HEK293 (cell line): ENCODE measurements at regions not wholly inside any gene's neighbourhood (a gene's known extent, or its start where the extent isn't known, plus 50 kb on each side); places are given as distances from the start of the nearest gene placed in this dataset.

Experiments used
- CTCF ChIA-PET: fragments of 350-600 bp; formaldehyde crosslinking; extraction: SDS; loops from one replicate; lab custom pipeline; 2021; ENCODE audit warnings: antibody characterized with exemption; lab: Yijun Ruan, JAX
- POLR2A ChIA-PET: fragments of 300-600 bp; formaldehyde crosslinking; extraction: SDS; loops from one replicate; lab custom pipeline; 2020; ENCODE audit warnings: antibody characterized with exemption, inconsistent platforms; lab: Yijun Ruan, JAX
- H3K27ac ChIP-seq: fragments of 200-500 bp; sonication (Bioruptor generic); 2 replicates; pipeline ENCODE4 v1.5.1; 2014; ENCODE audit warnings: low read depth, low read length, control low read depth, inconsistent platforms; ENCODE audit errors: extremely low read depth
- H3K36me3 ChIP-seq, 2 experiments: fragments of 200-500 bp in 1 of 2; sonication (Bioruptor generic) in 1 of 2; 1 replicate in 1 of 2; 2 replicates in 1 of 2; pipeline ENCODE4 v1.5.1; 2014 to 2017; ENCODE audit warnings: inconsistent platforms in 2 of 2, low read length in 2 of 2; ENCODE audit not compliant: control insufficient read depth in 2 of 2, insufficient read depth in 1 of 2
- H3K4me1 ChIP-seq: fragments of 200-500 bp; sonication (Bioruptor generic); 2 replicates; pipeline ENCODE4 v1.5.1; 2014; ENCODE audit warnings: mild to moderate bottlenecking, low read length, inconsistent platforms; ENCODE audit not compliant: control insufficient read depth, insufficient read depth
- H3K4me3 ChIP-seq: 2 replicates; pipeline ENCODE4 v1.5.1; 2011; ENCODE audit warnings: low read depth, mild to moderate bottlenecking, control low read depth, low read length, moderate library complexity
- H3K9me3 ChIP-seq: fragments of 200-500 bp; sonication (Bioruptor generic); 2 replicates; pipeline ENCODE4 v1.5.1; 2014; ENCODE audit warnings: low read depth, low read length, inconsistent platforms; ENCODE audit not compliant: control insufficient read depth, insufficient read depth
- HOXA7 ChIP-seq: sonication (generic); formaldehyde crosslinking; IDR thresholded peaks from 2 replicates; pipeline ENCODE4 v1.8.1; 2022; ENCODE audit warnings: missing genetic modification reagents, borderline replicate concordance
- KLF10 ChIP-seq: fragments of 450-650 bp; IDR thresholded peaks from 2 replicates; pipeline ENCODE4 v1.5.1; 2018; ENCODE audit warnings: missing biosample characterization, mild to moderate bottlenecking, missing genetic modification characterization
- KLF8 ChIP-seq: fragments of 450-650 bp; formaldehyde crosslinking; IDR thresholded peaks from 2 replicates; pipeline ENCODE4 v1.5.1; 2016; ENCODE audit warnings: missing biosample characterization, missing genetic modification characterization
- MYNN ChIP-seq: fragments of 450-650 bp; formaldehyde crosslinking; IDR thresholded peaks from 2 replicates; pipeline ENCODE4 v1.5.1; 2016; ENCODE audit warnings: missing biosample characterization, missing genetic modification characterization, borderline replicate concordance
- SP2 ChIP-seq: fragments of 450-650 bp; formaldehyde crosslinking; IDR thresholded peaks from 2 replicates; pipeline ENCODE4 v1.5.1; 2016; ENCODE audit warnings: missing biosample characterization, missing genetic modification characterization
- WT1 ChIP-seq: fragments of 450-650 bp; formaldehyde crosslinking; IDR thresholded peaks from 2 replicates; pipeline ENCODE4 v1.5.1; 2016; ENCODE audit warnings: missing biosample characterization, missing genetic modification characterization
- ZNF239 ChIP-seq: fragments of 450-650 bp; formaldehyde crosslinking; IDR thresholded peaks from 2 replicates; pipeline ENCODE4 v1.5.1; 2016; ENCODE audit warnings: missing biosample characterization, missing genetic modification characterization
- ZNF324 ChIP-seq: fragments of 450-650 bp; formaldehyde crosslinking; IDR thresholded peaks from 2 replicates; pipeline ENCODE4 v1.5.1; 2016; ENCODE audit warnings: missing biosample characterization, missing genetic modification characterization
- ZNF394 ChIP-seq: fragments of 450-650 bp; formaldehyde crosslinking; IDR thresholded peaks from 2 replicates; pipeline ENCODE4 v1.5.1; 2016; ENCODE audit warnings: missing biosample characterization, missing genetic modification characterization, mild to moderate bottlenecking, moderate library complexity, borderline replicate concordance
- ZNF548 ChIP-seq: fragments of 450-650 bp; formaldehyde crosslinking; IDR thresholded peaks from 2 replicates; pipeline ENCODE4 v1.5.1; 2016; ENCODE audit warnings: missing biosample characterization, missing genetic modification characterization
- ZNF610 ChIP-seq: fragments of 450-650 bp; formaldehyde crosslinking; IDR thresholded peaks from 2 replicates; pipeline ENCODE4 v1.5.1; 2016; ENCODE audit warnings: missing biosample characterization, missing genetic modification characterization, borderline replicate concordance
- ZNF621 ChIP-seq: fragments of 450-650 bp; formaldehyde crosslinking; IDR thresholded peaks from 2 replicates; pipeline ENCODE4 v1.5.1; 2017; ENCODE audit warnings: missing biosample characterization, missing genetic modification characterization
- ZNF623 ChIP-seq: fragments of 450-650 bp; formaldehyde crosslinking; IDR thresholded peaks from 2 replicates; pipeline ENCODE4 v1.5.1; 2016; ENCODE audit warnings: missing biosample characterization, missing genetic modification characterization
- ZNF660 ChIP-seq: fragments of 450-650 bp; IDR thresholded peaks from 2 replicates; pipeline ENCODE4 v1.5.1; 2018; ENCODE audit warnings: missing biosample characterization, mild to moderate bottlenecking, missing genetic modification characterization
- ZSCAN30 ChIP-seq: fragments of 450-650 bp; IDR thresholded peaks from 2 replicates; pipeline ENCODE4 v1.5.1; 2018; ENCODE audit warnings: missing biosample characterization, mild to moderate bottlenecking, missing genetic modification characterization, moderate library complexity
- TF ChIP-seq, protein P1 (sequence below): fragments of 450-650 bp; formaldehyde crosslinking; IDR thresholded peaks from 2 replicates; pipeline ENCODE4 v1.5.1; 2017; ENCODE audit warnings: missing biosample characterization, missing genetic modification characterization
- TF ChIP-seq, protein P2 (sequence below): fragments of 450-650 bp; formaldehyde crosslinking; IDR thresholded peaks from 2 replicates; pipeline ENCODE4 v1.5.1; 2016; ENCODE audit warnings: missing biosample characterization, missing genetic modification characterization
- TF ChIP-seq, protein P3 (sequence below): fragments of 450-650 bp; formaldehyde crosslinking; IDR thresholded peaks from 2 replicates; pipeline ENCODE4 v1.5.1; 2016; ENCODE audit warnings: missing biosample characterization, missing genetic modification characterization, borderline replicate concordance
- TF ChIP-seq, protein P4 (sequence below): fragments of 450-650 bp; IDR thresholded peaks from 2 replicates; pipeline ENCODE4 v1.5.1; 2018; ENCODE audit warnings: missing biosample characterization, mild to moderate bottlenecking, missing genetic modification characterization
- TF ChIP-seq, protein P5 (sequence below): fragments of 450-650 bp; formaldehyde crosslinking; IDR thresholded peaks from 2 replicates; pipeline ENCODE4 v1.5.1; 2016; ENCODE audit warnings: missing biosample characterization, missing genetic modification characterization
- TF ChIP-seq, protein P6 (sequence below): fragments of 450-650 bp; formaldehyde crosslinking; IDR thresholded peaks from 2 replicates; pipeline ENCODE4 v1.5.1; 2016; ENCODE audit warnings: missing biosample characterization, missing genetic modification characterization

DNA sequence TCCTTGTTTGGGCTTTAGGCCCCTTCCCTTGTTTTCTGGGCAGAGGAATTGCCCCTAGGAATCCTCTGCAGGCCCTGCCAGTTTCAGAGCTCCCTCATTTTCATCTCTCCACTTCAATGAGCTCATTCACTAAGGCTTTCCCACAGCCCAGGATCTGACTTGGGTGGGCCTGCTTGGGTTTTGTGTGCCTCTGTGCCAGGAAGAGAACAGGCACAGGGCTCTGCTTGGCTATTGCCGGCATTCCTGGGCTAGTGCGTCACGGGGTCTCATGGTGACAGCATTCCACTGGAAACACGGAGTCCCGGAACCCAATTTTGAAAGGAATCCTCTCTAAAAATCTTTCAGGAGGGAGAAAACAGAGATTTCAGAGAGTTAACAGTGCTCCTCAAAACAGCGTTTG is 150.5 kb downstream of the VCX3A start:
- TF ChIP-seq KLF8 (tag by site-specific recombination) (no peak), ZSCAN30 (tag by site-specific recombination) (no peak), WT1 (tag by site-specific recombination) (no peak), ZNF394 (tag by site-specific recombination) (no peak)
- TF ChIP-seq, protein P1, sequence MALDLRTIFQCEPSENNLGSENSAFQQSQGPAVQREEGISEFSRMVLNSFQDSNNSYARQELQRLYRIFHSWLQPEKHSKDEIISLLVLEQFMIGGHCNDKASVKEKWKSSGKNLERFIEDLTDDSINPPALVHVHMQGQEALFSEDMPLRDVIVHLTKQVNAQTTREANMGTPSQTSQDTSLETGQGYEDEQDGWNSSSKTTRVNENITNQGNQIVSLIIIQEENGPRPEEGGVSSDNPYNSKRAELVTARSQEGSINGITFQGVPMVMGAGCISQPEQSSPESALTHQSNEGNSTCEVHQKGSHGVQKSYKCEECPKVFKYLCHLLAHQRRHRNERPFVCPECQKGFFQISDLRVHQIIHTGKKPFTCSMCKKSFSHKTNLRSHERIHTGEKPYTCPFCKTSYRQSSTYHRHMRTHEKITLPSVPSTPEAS (tag by site-specific recombination): no peak
- TF ChIP-seq, all 188 proteins: peak for 0
- H3K36me3 ChIP-seq: no peaks in the 10 kb centered on the region
- POLR2A ChIA-PET: no interaction called here
- H3K4me1 ChIP-seq: no peaks in the 10 kb centered on the region
- H3K4me3 ChIP-seq: no peak overlapping the region
- H3K9me3 ChIP-seq: no peaks in the 10 kb centered on the region
- CTCF ChIA-PET: no interaction called here
- no peak overlapping the region for H3K27ac ChIP-seq

DNA sequence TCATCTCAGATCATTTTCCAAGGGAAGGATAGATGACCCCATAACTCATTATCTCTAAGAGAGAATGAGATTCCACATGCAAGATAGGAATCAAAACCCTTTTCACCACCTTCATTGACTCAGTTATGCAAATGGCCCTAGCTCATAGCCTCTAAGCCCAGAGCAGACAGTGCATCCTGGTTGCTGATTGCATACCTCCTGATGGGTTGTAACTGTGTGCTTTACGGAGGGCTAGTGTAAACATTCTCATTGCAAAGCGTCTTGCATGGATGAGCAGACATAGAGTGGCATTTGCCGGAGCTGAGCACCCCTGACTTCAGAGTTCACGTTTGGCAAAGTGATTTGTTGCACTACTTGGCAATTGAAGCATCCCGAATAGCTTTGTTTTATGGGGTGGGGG is 151.0 kb downstream of the VCX3A start:
- POLR2A ChIA-PET: no interaction called here
- TF ChIP-seq MYNN (tag by site-specific recombination) (no peak), ZNF610 (tag by site-specific recombination) (no peak), KLF10 (no peak), SP2 (no peak), ZNF324 (tag by site-specific recombination) (no peak), ZNF394 (tag by site-specific recombination) (no peak)
- TF ChIP-seq, protein P2, sequence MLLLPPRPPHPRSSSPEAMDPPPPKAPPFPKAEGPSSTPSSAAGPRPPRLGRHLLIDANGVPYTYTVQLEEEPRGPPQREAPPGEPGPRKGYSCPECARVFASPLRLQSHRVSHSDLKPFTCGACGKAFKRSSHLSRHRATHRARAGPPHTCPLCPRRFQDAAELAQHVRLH (tag by site-specific recombination): no peak
- no peaks in the 10 kb centered on the region for H3K4me1 ChIP-seq
- H3K36me3 ChIP-seq: no peaks in the 10 kb centered on the region
- H3K4me3 ChIP-seq: no peak overlapping the region
- no peak overlapping the region for H3K27ac ChIP-seq
- CTCF ChIA-PET: no interaction called here
- H3K9me3 ChIP-seq: no peaks in the 10 kb centered on the region

DNA sequence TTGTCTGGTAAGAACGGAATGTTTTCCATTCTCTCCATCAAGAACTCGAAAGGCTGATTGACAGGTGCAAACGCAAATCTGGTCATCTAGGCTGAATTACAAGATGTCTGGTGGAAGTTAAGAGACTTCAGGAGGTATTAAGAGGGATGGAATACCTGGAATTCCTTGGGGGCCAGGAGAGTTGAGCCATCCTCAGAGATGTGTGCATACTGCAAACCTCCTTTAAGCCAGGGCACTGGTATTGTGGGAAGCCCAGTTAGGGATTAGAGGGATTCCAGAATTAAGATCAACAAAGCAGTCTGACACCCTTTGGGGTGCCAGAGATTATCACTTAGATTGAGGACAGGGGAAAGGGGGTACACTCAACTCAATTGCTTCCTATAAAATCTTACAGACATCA is 151.4 kb downstream of the VCX3A start:
- H3K27ac ChIP-seq: no peak overlapping the region
- POLR2A ChIA-PET: no interaction called here
- TF ChIP-seq KLF10 (no peak), HOXA7 (CRISPR knock-in tag) (no peak), ZNF623 (tag by site-specific recombination) (no peak), ZNF621 (no peak), ZNF548 (tag by site-specific recombination) (no peak), ZNF660 (tag by site-specific recombination) (no peak), ZNF239 (no peak)
- TF ChIP-seq, protein P3, sequence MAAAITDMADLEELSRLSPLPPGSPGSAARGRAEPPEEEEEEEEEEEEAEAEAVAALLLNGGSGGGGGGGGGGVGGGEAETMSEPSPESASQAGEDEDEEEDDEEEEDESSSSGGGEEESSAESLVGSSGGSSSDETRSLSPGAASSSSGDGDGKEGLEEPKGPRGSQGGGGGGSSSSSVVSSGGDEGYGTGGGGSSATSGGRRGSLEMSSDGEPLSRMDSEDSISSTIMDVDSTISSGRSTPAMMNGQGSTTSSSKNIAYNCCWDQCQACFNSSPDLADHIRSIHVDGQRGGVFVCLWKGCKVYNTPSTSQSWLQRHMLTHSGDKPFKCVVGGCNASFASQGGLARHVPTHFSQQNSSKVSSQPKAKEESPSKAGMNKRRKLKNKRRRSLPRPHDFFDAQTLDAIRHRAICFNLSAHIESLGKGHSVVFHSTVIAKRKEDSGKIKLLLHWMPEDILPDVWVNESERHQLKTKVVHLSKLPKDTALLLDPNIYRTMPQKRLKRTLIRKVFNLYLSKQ: no peak
- TF ChIP-seq, protein P4, sequence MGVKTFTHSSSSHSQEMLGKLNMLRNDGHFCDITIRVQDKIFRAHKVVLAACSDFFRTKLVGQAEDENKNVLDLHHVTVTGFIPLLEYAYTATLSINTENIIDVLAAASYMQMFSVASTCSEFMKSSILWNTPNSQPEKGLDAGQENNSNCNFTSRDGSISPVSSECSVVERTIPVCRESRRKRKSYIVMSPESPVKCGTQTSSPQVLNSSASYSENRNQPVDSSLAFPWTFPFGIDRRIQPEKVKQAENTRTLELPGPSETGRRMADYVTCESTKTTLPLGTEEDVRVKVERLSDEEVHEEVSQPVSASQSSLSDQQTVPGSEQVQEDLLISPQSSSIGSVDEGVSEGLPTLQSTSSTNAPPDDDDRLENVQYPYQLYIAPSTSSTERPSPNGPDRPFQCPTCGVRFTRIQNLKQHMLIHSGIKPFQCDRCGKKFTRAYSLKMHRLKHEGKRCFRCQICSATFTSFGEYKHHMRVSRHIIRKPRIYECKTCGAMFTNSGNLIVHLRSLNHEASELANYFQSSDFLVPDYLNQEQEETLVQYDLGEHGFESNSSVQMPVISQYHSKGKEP (tag by site-specific recombination): no peak
- TF ChIP-seq, protein P5, sequence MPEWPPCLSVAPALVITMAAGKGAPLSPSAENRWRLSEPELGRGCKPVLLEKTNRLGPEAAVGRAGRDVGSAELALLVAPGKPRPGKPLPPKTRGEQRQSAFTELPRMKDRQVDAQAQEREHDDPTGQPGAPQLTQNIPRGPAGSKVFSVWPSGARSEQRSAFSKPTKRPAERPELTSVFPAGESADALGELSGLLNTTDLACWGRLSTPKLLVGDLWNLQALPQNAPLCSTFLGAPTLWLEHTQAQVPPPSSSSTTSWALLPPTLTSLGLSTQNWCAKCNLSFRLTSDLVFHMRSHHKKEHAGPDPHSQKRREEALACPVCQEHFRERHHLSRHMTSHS (tag by site-specific recombination): no peak
- TF ChIP-seq, protein P6, sequence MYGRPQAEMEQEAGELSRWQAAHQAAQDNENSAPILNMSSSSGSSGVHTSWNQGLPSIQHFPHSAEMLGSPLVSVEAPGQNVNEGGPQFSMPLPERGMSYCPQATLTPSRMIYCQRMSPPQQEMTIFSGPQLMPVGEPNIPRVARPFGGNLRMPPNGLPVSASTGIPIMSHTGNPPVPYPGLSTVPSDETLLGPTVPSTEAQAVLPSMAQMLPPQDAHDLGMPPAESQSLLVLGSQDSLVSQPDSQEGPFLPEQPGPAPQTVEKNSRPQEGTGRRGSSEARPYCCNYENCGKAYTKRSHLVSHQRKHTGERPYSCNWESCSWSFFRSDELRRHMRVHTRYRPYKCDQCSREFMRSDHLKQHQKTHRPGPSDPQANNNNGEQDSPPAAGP (tag by site-specific recombination): no peak
- CTCF ChIA-PET: no interaction called here
- no peaks in the 10 kb centered on the region for H3K9me3 ChIP-seq
- no peak overlapping the region for H3K4me3 ChIP-seq
- no peaks in the 10 kb centered on the region for H3K4me1 ChIP-seq
- no peaks in the 10 kb centered on the region for H3K36me3 ChIP-seq
